ENCODE measurements at regions not wholly inside any gene's neighbourhood (a gene's known extent, or its start where the extent isn't known, plus 50 kb on each side); places are given as distances from the start of the nearest gene placed in this dataset.

DNA sequence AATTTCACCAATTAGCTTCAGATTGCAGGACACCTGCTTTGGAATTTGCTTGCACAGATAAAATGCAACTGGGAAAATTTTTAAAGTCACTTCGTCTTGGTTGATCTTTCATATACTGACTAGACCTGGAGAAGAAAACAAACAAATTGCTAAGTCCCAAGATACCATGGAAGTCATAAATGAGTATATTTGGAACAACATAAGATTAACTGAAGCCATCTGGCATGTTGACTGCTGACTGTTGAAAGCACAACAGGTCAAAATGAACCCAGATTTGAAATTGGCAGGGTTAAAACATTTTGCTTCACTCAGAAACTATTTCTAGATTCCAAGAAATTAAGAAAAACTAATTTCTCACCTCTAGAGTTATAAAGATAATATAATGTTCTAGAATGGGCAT is 470.7 kb downstream of the LPIN1 start:
- no peak for DNase-seq
- intact Hi-C loops (cut with DNase I) = no loop called here

DNA sequence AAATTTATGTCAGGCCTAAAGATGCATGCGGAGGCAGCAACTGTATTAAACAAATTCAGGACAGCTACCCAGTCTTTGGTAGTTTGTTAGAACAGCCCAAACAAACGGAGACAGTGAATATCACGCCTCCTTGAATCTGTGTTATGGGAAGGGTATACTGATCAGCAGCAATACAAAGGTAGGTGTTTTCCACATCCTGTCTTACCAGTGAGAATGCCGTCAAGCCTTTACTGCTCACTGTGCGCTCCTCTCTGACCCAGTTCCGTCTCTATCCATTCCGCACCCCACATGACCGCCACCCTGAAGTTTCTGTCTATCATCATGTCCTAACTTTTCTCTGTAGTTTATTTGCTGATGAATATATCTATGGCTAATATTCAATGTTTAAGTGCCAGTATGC is 473.3 kb downstream of the LPIN1 start:
- intact Hi-C loops (cut with DNase I) = no loop called here
- DNase-seq = no peak

DNA sequence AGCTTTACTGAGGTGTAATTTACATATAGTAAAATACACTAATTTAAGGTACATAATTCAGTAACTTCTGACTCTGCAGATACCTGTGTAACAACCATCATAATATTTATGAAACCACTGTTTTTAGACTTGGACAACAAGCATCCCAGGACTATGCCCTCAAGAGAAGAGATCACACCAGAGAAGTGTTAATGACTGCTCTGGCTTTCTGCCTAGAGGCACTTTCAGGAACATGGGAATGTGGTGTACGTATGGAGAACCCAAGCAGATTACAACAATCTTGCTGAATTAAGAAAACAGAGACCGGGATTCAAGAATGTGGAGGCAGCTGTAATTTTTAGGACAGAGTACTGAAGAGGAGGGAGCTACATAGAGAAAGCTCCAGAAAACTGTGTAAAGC is 475.2 kb downstream of the LPIN1 start:
- intact Hi-C loops (cut with DNase I) = no loop called here
- DNase-seq = no peak

DNA sequence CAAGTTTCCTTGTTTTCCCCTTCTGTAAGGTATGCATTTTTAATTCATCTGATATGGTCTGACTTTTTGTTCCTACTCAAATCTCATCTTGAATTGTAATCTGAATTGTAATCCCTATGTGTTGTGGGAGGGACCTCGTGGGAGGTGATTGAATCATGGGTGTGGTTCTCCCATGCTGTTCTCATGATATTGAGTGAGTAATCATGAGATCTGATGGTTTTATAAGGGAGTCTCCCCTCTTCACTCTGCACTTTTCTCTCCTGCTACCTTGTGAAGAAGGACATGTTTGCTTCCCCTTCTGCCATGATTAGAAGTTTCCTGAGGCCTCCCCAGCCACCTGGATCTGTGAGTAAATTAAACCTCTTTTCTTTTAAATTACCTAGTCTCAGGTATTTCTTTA is 476.1 kb downstream of the LPIN1 start:
- DNase-seq = no peak
- intact Hi-C loops (cut with DNase I) = no loop called here

DNA sequence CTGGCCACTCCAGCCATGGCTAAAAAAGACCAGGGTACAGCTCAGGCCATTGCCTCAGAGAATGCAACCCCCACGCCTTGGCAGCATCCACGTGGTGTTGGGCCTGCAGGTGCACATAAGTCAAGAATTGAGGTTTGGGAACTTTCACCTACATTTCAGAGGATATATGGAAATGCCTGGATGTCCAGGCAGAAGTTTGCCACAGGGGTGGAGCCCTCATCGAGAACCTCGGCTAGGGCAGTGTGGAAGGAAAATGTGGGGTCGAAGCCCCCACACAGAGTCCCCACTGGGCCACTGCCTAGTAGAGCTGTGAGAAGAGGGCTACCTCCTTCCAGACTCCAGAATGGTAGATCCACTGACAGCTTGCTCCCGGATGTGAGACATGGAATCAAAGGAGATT is 477.3 kb downstream of the LPIN1 start:
- no peak for DNase-seq
- intact Hi-C loops (cut with DNase I) = no loop called here

DNA sequence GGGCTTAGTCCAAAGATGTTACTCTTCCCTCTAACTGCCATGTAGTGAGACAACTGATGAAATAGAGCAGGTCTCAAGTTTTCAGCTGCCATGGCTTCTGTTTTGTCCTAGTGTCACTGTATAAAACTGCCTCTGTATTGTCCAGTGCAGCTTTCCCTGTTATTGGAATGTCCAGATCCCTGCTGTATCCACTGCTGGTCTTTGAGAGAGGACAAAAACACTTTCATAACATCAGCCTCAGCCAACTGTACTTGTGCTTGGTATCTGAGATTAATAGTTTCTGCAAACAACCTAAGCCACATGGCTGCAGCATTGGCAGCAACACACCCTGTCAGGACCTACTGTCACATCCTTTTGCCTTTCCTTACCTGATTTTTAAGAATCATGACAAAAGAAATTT is 480.2 kb downstream of the LPIN1 start:
- no peak for DNase-seq
- intact Hi-C loops (cut with DNase I) = no loop called here

DNA sequence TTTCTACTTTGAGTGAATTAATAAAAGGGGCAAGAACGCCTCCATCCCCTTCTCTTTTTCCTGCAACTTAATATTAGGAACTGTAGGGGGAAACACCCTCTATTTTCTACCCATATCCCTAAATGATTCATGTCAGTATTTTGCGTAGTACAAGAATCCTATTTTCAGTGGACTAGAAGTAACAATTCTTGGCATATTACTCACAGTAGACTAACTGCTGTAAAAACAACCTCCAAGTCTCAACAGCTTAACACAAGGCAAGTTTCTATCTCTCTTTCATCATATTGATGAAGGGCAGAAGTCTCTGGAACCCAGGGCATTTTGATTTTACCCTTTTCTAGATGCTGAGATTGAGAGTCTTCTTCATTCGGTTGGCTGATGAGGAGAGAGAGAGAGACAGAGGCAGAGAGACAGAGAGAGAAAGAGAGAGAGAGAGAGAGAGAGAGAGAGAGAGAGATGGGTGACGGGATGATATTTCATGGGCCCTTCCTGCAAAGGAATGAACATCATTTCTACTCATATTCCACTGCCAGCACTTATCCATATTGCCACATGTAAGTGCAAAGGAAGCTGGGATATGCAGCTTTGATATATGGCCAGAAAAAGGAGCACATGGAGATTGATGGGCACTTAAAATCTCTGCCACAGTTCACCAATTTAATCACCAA is 481.6 kb downstream of the LPIN1 start:
- no peak for DNase-seq
- intact Hi-C loops (cut with DNase I) = no loop called here

DNA sequence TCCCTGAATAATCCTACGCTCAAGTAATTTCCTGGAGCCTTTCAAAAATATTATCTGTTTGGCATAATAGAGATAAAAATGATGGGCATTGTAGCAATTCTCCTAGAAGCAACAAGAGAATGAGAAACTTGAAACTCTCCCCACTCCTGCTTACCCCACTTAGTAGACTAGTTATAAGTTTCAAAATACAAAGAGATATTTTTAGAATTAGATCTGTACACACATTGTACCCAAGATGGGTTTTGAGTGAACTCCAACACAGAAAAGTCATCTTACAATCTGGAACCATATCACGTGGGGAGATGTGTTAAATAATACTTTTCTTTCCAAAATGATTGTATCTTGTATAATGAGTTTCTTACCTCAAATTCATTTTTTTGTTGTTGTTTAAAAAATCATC is 484.9 kb downstream of the LPIN1 start:
- DNase-seq = no peak
- intact Hi-C loops (cut with DNase I) = no loop called here

DNA sequence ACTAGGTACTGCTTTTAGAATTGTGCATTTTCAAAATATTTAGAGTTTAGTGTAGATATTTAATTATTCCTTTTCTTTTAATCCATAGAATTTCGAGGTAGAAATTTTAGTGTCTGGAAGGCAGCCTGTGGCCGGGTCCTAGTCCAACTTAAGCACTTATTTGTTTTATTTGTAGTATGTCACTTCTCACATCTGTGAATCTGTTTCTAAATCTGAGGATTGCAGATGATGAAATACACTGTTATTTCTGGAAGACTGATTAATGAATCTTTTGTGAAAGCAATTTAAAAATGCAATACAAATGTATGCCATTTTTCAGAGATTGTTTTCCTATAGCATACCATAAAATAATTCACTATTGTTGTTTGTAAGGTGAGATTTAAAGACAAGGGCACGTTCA is 483.9 kb upstream of the TRIB2 start:
- intact Hi-C loops (cut with DNase I) = no loop called here
- DNase-seq = no peak

DNA sequence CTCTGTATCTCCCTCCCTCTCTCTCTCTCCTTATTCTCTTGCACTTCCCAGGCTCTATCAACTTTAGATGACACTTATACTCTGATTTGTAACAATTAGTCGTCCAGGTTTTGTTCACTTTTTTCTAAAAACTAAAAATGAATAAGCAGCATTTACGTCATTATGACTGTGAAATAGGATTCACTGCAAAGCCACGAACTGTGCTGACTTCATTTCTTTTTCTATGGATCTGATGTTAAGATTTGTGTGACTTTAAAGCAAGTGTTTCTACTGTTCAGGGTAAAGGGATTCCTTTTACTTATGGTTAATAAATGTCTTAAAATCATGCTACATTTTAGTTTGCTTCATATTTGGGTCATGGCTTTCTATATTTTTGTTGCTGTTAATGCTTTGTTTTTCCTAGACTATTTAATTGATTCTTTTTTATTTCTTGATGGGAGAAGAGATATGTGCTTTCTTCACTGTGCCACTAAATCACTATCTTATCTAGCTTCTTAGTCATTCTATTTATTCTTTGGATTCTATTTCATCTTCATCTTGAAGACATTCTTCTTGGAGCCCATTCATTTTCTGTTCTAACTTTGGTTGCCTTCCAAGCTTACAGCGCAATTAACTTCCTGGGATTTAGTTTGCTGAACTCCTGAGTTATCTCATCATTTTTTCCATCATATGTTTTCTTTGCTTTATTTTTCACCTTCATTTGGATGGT is 480.4 kb upstream of the TRIB2 start:
- intact Hi-C loops (cut with DNase I) = no loop called here
- DNase-seq = no peak

DNA sequence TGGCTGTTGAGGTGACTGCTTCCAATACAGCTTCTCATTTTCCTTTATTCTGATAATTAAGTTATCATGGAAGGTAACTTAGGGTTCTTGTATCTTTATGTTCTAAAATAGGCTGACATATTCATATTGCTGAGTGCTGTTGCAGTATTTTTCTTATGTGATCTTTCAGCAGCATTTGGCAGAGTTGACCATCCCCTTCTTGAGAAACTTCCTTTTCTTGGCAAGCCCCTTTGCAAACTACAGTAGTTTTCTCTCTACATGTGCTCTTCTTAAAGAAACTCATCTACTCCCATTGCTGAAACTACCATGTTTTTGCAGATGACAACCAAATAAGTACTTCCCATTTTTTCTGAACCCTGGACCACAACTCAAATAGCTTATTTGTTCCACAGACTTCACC is 476.5 kb upstream of the TRIB2 start:
- intact Hi-C loops (cut with DNase I) = no loop called here
- DNase-seq = no peak

DNA sequence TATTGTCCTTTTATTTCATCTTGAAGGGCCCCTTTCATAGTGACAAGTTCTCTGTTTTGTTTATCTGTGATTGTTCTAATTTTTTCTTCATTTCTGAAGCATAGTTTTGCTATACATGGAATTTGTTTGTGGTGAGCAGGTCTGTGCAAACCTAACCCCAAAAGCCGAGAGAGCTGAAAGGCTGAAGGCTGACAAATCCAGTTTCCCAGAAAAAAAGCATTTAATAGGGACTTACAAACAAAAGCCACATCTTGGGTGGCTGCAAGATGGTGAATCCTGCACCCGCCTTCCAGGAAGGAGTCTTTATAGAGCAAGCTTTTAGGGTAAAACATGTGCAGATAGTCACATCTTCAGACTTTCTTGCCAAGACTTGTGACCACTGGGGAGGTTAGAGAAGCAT is 473.4 kb upstream of the TRIB2 start:
- DNase-seq = no peak
- intact Hi-C loops (cut with DNase I) = no loop called here

DNA sequence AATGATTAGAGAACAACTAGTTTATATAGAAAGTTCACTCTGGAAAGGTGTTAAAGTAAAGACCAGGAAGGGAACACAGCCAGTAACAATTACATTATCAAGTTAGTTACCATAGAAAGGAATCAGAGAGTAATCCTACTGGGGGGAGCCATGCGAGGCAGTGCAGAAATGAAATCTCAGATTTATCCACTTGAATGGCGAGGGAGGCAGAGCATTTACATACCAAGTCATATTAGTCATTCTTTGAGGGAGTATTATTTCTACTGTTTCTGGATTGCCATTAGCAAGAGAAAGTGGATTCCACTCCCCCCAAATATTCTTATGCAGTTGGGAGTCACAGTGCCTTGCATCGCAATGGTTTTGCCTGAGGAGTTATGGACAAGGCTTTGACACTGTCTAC is 472.7 kb upstream of the TRIB2 start:
- intact Hi-C loops (cut with DNase I) = no loop called here
- no peak for DNase-seq

DNA sequence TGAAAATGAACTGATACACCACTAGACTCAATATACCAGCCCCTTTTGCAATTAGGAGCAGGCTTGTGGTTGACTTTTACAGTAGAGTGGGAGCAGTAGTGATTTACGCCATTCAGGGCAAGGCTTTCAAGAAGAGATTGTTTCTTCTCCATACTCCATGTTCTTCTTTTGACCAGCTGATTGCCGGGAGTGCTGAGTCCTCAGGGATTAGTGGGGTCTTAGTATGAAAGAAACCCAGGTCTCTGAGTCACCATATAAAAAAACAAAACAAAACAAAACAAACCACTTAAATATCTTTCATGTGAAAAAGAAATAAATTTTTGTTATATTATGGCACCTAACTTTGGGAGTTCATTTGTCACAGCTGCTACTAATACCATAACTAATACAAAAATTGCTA is 465.6 kb upstream of the TRIB2 start:
- intact Hi-C loops (cut with DNase I) = no loop called here

DNA sequence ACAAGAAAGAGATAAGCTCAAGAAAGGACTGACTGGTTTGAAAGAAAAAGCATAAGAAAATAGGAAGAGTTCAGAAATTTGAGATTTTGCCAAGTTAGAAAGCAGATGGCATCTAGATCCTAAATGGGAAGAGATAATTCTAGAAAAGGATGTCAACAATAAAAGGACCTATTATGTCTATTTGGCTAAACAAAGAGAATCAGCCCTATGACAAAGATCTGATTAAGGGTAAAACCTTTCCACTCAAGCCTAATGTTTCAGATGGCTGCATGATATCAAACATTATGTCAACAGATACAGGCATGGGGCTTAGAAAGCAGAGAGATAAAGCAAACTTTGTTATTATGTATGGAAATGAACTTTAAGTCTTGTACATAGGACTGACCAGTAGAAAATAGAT is 465.0 kb upstream of the TRIB2 start:
- DNase-seq = no peak
- intact Hi-C loops (cut with DNase I) = no loop called here

More for the DNA sequence above, 465.6 kb upstream of the TRIB2 start:
- DNase-seq = no peak

DNA sequence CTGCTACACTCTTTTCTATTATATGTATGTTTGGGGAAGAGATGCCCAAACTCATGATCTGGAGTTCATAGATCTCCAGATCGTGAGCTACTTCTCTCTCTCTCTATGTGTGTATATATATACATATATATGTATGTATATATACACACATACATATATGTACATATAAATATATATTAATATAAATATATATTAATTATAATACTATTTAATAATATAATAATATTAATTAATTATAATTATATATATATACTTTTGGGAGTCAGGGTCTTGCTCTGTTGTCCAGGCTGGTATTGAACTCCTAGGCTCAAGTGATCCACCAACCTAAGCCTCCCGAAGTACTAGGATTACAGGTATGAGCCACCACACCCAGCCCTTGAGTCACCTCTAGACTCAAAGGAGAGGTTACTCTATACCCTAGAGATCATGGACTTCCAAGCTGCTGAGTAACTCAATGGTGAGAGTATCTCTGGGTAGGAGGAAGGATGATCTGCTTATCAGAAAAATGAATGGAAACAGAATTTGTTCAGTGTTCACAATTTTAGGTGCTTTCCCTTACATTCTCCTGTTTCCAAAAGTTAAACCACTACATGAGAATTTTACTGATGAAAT is 463.5 kb upstream of the TRIB2 start:
- intact Hi-C loops (cut with DNase I) = no loop called here
- DNase-seq = no peak

DNA sequence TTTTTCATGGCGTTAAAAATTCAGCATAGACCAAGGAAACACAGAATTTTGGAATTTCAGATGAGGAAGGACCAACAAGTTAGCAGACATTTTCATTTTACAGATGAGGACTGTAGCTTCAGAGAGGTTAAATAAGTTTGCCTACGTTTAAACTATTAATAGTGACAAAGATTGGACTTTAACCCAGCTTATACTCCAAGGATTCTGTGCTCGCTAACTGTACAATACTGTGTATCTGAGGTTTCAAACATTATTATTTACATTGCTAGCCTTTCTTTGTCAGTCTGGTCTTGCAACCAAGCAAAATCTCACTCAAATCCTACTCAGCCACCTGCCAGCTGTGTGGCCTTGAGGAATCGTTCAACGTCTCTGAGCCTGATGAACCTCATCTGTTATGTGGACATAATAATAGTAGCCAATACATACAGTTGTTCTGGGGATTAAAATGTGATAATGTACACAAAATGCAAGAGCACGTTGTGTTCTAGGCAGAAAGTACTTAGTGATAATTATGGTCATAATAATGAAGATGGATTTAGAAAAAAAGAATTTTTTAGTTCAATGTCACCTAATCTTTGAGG is 462.4 kb upstream of the TRIB2 start:
- no peak for DNase-seq
- intact Hi-C loops (cut with DNase I) = no loop called here

DNA sequence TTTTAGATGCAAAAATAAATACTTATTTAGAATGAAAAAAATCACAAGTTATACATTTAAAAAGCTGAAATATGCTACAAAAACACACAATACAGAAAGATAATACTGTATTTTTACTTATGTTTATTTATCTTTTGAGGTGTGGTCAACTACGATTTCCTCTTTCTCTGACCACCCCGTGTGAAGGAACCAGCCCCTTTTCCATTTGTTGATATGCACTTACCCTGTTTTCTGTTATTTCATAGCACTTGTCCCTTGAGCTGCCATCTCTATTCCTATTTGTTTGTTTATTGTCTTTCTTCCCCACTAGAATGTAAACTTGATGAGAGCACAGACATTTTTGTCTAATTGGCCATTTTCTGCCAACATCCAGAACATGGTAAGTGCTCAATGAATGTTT is 460.5 kb upstream of the TRIB2 start:
- DNase-seq = no peak
- intact Hi-C loops (cut with DNase I) = no loop called here

DNA sequence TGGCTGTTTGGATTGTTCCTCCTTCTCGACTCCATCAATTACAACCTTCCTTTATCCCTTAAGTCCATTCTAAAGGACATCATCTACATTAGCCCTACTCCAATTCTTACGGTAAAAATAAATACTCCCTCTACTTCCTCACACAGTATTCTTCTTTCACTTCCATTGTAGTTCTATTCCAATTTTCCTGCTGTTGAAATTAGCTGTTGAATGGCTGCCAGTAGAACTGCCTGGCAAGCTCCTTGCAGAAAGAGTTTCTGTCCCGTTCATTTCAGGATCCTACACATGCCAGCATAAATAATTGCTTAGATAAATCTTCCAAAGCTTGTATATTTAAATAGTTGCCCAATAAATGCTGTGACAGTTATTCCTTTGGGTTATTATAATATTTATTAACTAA is 459.3 kb upstream of the TRIB2 start:
- intact Hi-C loops (cut with DNase I) = no loop called here
- no peak for DNase-seq

DNA sequence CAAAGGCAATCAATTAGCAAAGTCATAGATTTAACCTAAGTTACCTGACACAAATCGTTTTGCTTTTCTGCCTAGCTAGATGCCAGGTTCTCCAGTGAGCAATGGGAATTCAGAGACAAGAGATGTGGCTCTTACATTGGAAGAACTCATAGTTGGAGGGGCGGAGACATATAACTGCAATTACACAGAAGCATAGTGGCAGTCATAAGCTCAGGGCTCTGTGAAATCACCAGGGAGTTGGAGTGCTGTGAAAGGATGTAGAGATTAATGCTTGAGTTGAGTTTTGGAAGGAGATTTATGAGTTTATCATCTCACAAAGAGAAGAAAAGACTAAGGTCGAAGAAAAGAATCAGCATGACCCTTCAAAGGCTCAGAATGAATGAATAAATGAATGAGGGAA is 457.2 kb upstream of the TRIB2 start:
- intact Hi-C loops (cut with DNase I) = no loop called here
- no peak for DNase-seq

DNA sequence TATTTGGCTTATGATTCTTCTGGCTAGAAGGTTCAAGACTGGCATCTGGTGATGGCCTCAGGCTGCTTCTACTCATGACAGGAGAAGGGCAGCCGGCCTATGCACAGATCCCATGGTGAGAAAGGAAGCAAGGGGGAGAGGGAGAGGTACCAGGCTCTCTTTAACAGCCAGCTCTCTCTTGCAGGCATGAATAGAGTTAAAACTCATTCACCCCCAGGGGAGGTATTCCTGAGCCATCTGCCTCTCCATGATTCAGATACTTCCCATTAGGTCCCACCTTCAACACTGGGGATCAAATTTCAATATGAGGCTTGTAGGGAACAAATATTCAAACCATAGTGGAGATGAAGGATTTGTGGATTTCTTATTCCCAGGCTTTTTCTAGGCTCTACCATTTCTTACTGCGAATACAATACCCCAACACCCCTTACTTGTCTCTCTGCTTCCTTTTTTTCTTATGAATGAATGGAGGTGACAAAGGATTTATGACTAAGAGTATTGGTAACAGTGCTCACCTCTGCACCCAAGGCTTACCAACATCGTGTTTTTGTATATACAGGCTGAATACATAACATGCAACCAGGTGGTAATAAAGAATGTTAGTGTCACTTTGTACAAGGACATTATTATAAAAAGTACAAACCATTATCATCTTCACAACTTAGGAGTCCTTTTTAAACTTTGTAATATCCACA is 454.6 kb upstream of the TRIB2 start:
- DNase-seq = no peak
- intact Hi-C loops (cut with DNase I) = loop anchor here (2.0 kb wide), 1 partner anchor 57 kb away; no protein-coding TSS in a partner anchor
